Stimulated activated CD8-positive, alpha-beta memory T cell treated with anti-CD3 and anti-CD28 coated beads, Interleukin-15, amount 100 ng/mL, for 24 hours (primary cell): ENCODE measurements at regions not wholly inside any gene's neighbourhood (a gene's known extent, or its start where the extent isn't known, plus 50 kb on each side); places are given as distances from the start of the nearest gene placed in this dataset.

Experiments
- DNase-seq: peaks from one replicate; pipeline ENCODE4 v3.0.0-alpha.2; 2020; ENCODE audit warnings: low read depth

GRCh38 chr2:12316476-12316875 is 400.3 kb upstream of the TRIB2 start:
- no peak for DNase-seq

- DNase-seq: no peak
Observed at GRCh38 chr2:12317286-12317685, 399.4 kb upstream of the TRIB2 start.

GRCh38 chr2:12317814-12318426 is 398.8 kb upstream of the TRIB2 start:
- no peak for DNase-seq

GRCh38 chr2:12318427-12319057 is 398.2 kb upstream of the TRIB2 start:
- no peak for DNase-seq

GRCh38 chr2:12320027-12320734 is 396.6 kb upstream of the TRIB2 start:
- DNase-seq: no peak

GRCh38 chr2:12320991-12321641 is 395.6 kb upstream of the TRIB2 start:
- no peak for DNase-seq

GRCh38 chr2:12321886-12322285 is 394.9 kb upstream of the TRIB2 start:
- no peak for DNase-seq

GRCh38 chr2:12325806-12326205 is 390.9 kb upstream of the TRIB2 start:
- DNase-seq: no peak

GRCh38 chr2:12326449-12327190 is 390.1 kb upstream of the TRIB2 start:
- no peak for DNase-seq

- DNase-seq: no peak
Observed at GRCh38 chr2:12330916-12331315, 385.8 kb upstream of the TRIB2 start.

- DNase-seq: no peak
Observed at GRCh38 chr2:12331698-12332097, 385.0 kb upstream of the TRIB2 start.

- no peak for DNase-seq
Observed at GRCh38 chr2:12333293-12333692, 383.4 kb upstream of the TRIB2 start.

- no peak for DNase-seq
Observed at GRCh38 chr2:12334412-12334966, 382.2 kb upstream of the TRIB2 start.

GRCh38 chr2:12335131-12335530 is 381.6 kb upstream of the TRIB2 start:
- DNase-seq: no peak

- no peak for DNase-seq
Observed at GRCh38 chr2:12335995-12336394, 380.7 kb upstream of the TRIB2 start.

- DNase-seq: no peak
Observed at GRCh38 chr2:12338946-12339697, 377.6 kb upstream of the TRIB2 start.

- DNase-seq: no peak
Observed at GRCh38 chr2:12340164-12340563, 376.6 kb upstream of the TRIB2 start.

GRCh38 chr2:12341215-12341614 is 375.5 kb upstream of the TRIB2 start:
- DNase-seq: no peak

GRCh38 chr2:12341920-12342319 is 374.8 kb upstream of the TRIB2 start:
- no peak for DNase-seq

- DNase-seq: no peak
Observed at GRCh38 chr2:12343141-12343540, 373.6 kb upstream of the TRIB2 start.

- no peak for DNase-seq
Observed at GRCh38 chr2:12347066-12347493, 369.7 kb upstream of the TRIB2 start.
